GM21423 (cell line): ENCODE measurements at regions not wholly inside any gene's neighbourhood (a gene's known extent, or its start where the extent isn't known, plus 50 kb on each side); places are given as distances from the start of the nearest gene placed in this dataset.
"Not testable (repeated sequence)": the region's sequence is repeated elsewhere in the genome, so short reads cannot be mapped to it uniquely, and the experiment has no call there.

Experiments used
- ATAC-seq: cut with Tn5 transposase; IDR thresholded peaks from one replicate; pipeline ENCODE4 v1.9.1; 2021; ENCODE audit warnings: mild to moderate bottlenecking, moderate library complexity; ENCODE audit not compliant: unreplicated experiment

GRCh38 chr3:158882445-158882844 is 80.6 kb downstream of the MFSD1 start:
- no peak for ATAC-seq

- ATAC-seq: no peak
Measured at GRCh38 chr3:158896729-158897128, 94.9 kb downstream of the MFSD1 start.

GRCh38 chr3:158906749-158907148 is 104.9 kb downstream of the MFSD1 start:
- no peak for ATAC-seq

- no peak for ATAC-seq
Measured at GRCh38 chr3:158908187-158908734, 106.4 kb downstream of the MFSD1 start.

- no peak for ATAC-seq
Measured at GRCh38 chr3:158909870-158910269, 108.0 kb downstream of the MFSD1 start.

GRCh38 chr3:158911586-158911985 is 109.7 kb downstream of the MFSD1 start:
- ATAC-seq: no peak

GRCh38 chr3:158912188-158912587 is 110.3 kb downstream of the MFSD1 start:
- no peak for ATAC-seq

GRCh38 chr3:158912621-158913020 is 110.8 kb downstream of the MFSD1 start:
- ATAC-seq: no peak

GRCh38 chr3:158916111-158916510 is 114.3 kb downstream of the MFSD1 start:
- ATAC-seq: no peak

- peak; percentile 69 for ATAC-seq
Measured at GRCh38 chr3:158918008-158918407, 116.2 kb downstream of the MFSD1 start.

GRCh38 chr3:158918451-158918850 is 116.6 kb downstream of the MFSD1 start:
- no peak for ATAC-seq

GRCh38 chr3:158920371-158920770 is 118.5 kb downstream of the MFSD1 start:
- no peak for ATAC-seq

GRCh38 chr3:158925021-158925420 is 123.2 kb downstream of the MFSD1 start:
- no peak for ATAC-seq

GRCh38 chr3:158925828-158926494 is 124.1 kb downstream of the MFSD1 start:
- ATAC-seq: no peak

- no peak for ATAC-seq
Measured at GRCh38 chr3:158935846-158936245, 134.0 kb downstream of the MFSD1 start.

GRCh38 chr3:158936530-158937113 is 134.8 kb downstream of the MFSD1 start:
- ATAC-seq: no peak

- no peak for ATAC-seq
Measured at GRCh38 chr3:158950178-158950901, 148.5 kb downstream of the MFSD1 start.

- ATAC-seq: no peak
Measured at GRCh38 chr3:158953131-158953530, 151.3 kb downstream of the MFSD1 start.

GRCh38 chr3:158954420-158954819 is 152.6 kb downstream of the MFSD1 start:
- ATAC-seq: no peak

- ATAC-seq: not testable (repeated sequence)
Measured at GRCh38 chr3:158957777-158958176, 155.9 kb downstream of the MFSD1 start.

GRCh38 chr3:158958873-158959272 is 157.0 kb downstream of the MFSD1 start:
- ATAC-seq: no peak

- no peak for ATAC-seq
Measured at GRCh38 chr3:158961471-158961870, 159.6 kb downstream of the MFSD1 start.
